Iris pigment epithelial cell (primary cell): ENCODE measurements at regions not wholly inside any gene's neighbourhood (a gene's known extent, or its start where the extent isn't known, plus 50 kb on each side); places are given as distances from the start of the nearest gene placed in this dataset.

Experiments
- DNase-seq: peaks from one replicate; pipeline ENCODE4 v3.0.0-alpha.2; 2011; ENCODE audit warnings: low read depth

GRCh38 chr10:1788401-1788800, 51.1 kb upstream of the ADARB2 start:
- DNase-seq, result no peak
